Muscle layer of colon (tissue), 2 donors: ENCODE measurements at regions not wholly inside any gene's neighbourhood (a gene's known extent, or its start where the extent isn't known, plus 50 kb on each side); places are given as distances from the start of the nearest gene placed in this dataset.

Source experiments
- H3K27ac ChIP-seq: one replicate; pipeline ENCODE4 v1.7.0; 2013; ENCODE audit warnings: low read depth, mild to moderate bottlenecking, low read length, moderate library complexity
- H3K27me3 ChIP-seq, 2 donors: one replicate each; pipeline ENCODE4 v1.7.0; 2013; ENCODE audit warnings: low read length in 2 of 2, mild to moderate bottlenecking in 2 of 2; ENCODE audit not compliant: insufficient read depth in 2 of 2, control insufficient read depth in 1 of 2
- H3K36me3 ChIP-seq: one replicate; pipeline ENCODE4 v1.7.0; 2013; ENCODE audit warnings: mild to moderate bottlenecking, low read length; ENCODE audit not compliant: insufficient read depth
- H3K4me1 ChIP-seq: one replicate; pipeline ENCODE4 v1.7.0; 2013; ENCODE audit warnings: mild to moderate bottlenecking, low read length; ENCODE audit not compliant: insufficient read depth
- H3K4me3 ChIP-seq, 2 donors: one replicate each; pipeline ENCODE4 v1.7.0; 2013; ENCODE audit warnings: low read length in 2 of 2, low read depth in 1 of 2, mild to moderate bottlenecking in 1 of 2, moderate library complexity in 1 of 2
- H3K9ac ChIP-seq: one replicate; pipeline ENCODE4 v1.7.0; 2013; ENCODE audit warnings: low read length
- H3K9me3 ChIP-seq: one replicate; pipeline ENCODE4 v1.7.0; 2013; ENCODE audit warnings: mild to moderate bottlenecking, low read length
- donor health status: abdominal sarcoma.
- donor health status: Adenocarcinoma of cecum.

GRCh38 chr17:83175119-83175821, 95.9 kb downstream of the METRNL start:
- Histone ChIP-seq H3K9ac (no peak overlapping the region), H3K4me1 (no peaks in the 10 kb centered on the region), H3K4me3 (no peak overlapping the region), H3K36me3 (no peaks in the 10 kb centered on the region), H3K9me3 (no peaks in the 10 kb centered on the region), H3K27ac (no peak overlapping the region), H3K27me3 (no peaks in the 10 kb centered on the region)

- no peaks in the 10 kb centered on the region for H3K27me3 ChIP-seq
- H3K4me3 ChIP-seq, result no peak overlapping the region
- no peaks in the 10 kb centered on the region for H3K9me3 ChIP-seq
- H3K9ac ChIP-seq, result no peak overlapping the region
- no peaks in the 10 kb centered on the region for H3K4me1 ChIP-seq
- H3K36me3 ChIP-seq, result no peaks in the 10 kb centered on the region
- H3K27ac ChIP-seq, result no peak overlapping the region
These were observed 96.6 kb downstream of the METRNL start for GRCh38 chr17:83175822-83176622.

GRCh38 chr17:83176623-83177583, 97.5 kb downstream of the METRNL start:
- no peaks in the 10 kb centered on the region for H3K27me3 ChIP-seq
- H3K4me1 ChIP-seq, result no peaks in the 10 kb centered on the region
- no peak overlapping the region for H3K27ac ChIP-seq
- no peaks in the 10 kb centered on the region for H3K36me3 ChIP-seq
- no peak overlapping the region for H3K4me3 ChIP-seq
- no peak overlapping the region for H3K9ac ChIP-seq
- no peaks in the 10 kb centered on the region for H3K9me3 ChIP-seq

- no peak overlapping the region for H3K9ac ChIP-seq
- no peaks in the 10 kb centered on the region for H3K27me3 ChIP-seq
- H3K4me3 ChIP-seq, result no peak overlapping the region
- H3K9me3 ChIP-seq, result no peaks in the 10 kb centered on the region
- H3K27ac ChIP-seq, result no peak overlapping the region
- no peaks in the 10 kb centered on the region for H3K4me1 ChIP-seq
- no peaks in the 10 kb centered on the region for H3K36me3 ChIP-seq
These were observed 98.5 kb downstream of the METRNL start for GRCh38 chr17:83177611-83178532.

GRCh38 chr17:83178533-83179304, 99.3 kb downstream of the METRNL start:
- no peaks in the 10 kb centered on the region for H3K36me3 ChIP-seq
- H3K4me3 ChIP-seq, result no peak overlapping the region
- H3K9ac ChIP-seq, result no peak overlapping the region
- no peak overlapping the region for H3K27ac ChIP-seq
- H3K27me3 ChIP-seq, result no peaks in the 10 kb centered on the region
- H3K4me1 ChIP-seq, result no peaks in the 10 kb centered on the region
- H3K9me3 ChIP-seq, result no peaks in the 10 kb centered on the region

GRCh38 chr17:83179374-83179773, 100.0 kb downstream of the METRNL start:
- Histone ChIP-seq H3K4me3 (no peak overlapping the region), H3K27ac (no peak overlapping the region), H3K9me3 (no peaks in the 10 kb centered on the region), H3K4me1 (no peaks in the 10 kb centered on the region), H3K36me3 (no peaks in the 10 kb centered on the region), H3K27me3 (no peaks in the 10 kb centered on the region), H3K9ac (no peak overlapping the region)

DNA sequence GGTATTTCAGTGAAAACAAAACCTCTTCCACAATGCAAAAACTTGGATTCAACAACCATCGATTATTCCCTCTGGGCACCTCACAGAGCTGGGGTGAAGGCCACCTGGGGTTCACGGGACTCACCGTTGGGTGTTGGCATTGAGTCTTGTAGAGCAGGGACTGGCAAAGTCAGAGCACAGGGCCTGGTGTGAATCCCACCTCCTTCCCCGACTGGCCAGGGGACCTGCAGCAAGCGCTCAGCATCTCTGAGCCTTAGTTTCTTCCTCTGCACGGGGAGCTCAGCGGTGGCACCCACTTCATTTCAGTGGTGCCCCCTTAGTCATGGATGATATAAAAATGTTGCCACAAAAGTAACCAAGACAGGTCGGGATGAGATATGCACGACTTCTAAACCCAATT, 100.4 kb downstream of the METRNL start:
- Histone ChIP-seq H3K36me3 (no peaks in the 10 kb centered on the region), H3K9ac (no peak overlapping the region), H3K4me1 (no peaks in the 10 kb centered on the region), H3K27ac (no peak overlapping the region), H3K27me3 (no peaks in the 10 kb centered on the region), H3K4me3 (no peak overlapping the region), H3K9me3 (no peaks in the 10 kb centered on the region)

GRCh38 chr17:83180264-83180995, 101.0 kb downstream of the METRNL start:
- Histone ChIP-seq H3K4me1 (no peaks in the 10 kb centered on the region), H3K27me3 (no peaks in the 10 kb centered on the region), H3K4me3 (no peak overlapping the region), H3K36me3 (no peaks in the 10 kb centered on the region), H3K27ac (no peak overlapping the region), H3K9me3 (no peaks in the 10 kb centered on the region), H3K9ac (no peak overlapping the region)

GRCh38 chr17:83180996-83181481, 101.6 kb downstream of the METRNL start:
- H3K4me1 ChIP-seq, result no peaks in the 10 kb centered on the region
- H3K36me3 ChIP-seq, result no peaks in the 10 kb centered on the region
- no peak overlapping the region for H3K9ac ChIP-seq
- no peak overlapping the region for H3K27ac ChIP-seq
- no peaks in the 10 kb centered on the region for H3K27me3 ChIP-seq
- H3K4me3 ChIP-seq, result no peak overlapping the region
- no peaks in the 10 kb centered on the region for H3K9me3 ChIP-seq
